Tibial artery (tissue), 4 donors: ENCODE measurements at regions not wholly inside any gene's neighbourhood (a gene's known extent, or its start where the extent isn't known, plus 50 kb on each side); places are given as distances from the start of the nearest gene placed in this dataset.

Source experiments
- DNase-seq, 2 donors: peaks; one replicate each; pipeline ENCODE4 v3.0.0-alpha.2; 2019
- H3K27ac ChIP-seq, 2 donors: fragments of 200-600 bp; sonication (generic) in 1 of 2; 1 replicate in 1 of 2; 2 replicates in 1 of 2; pipeline ENCODE4 v1.5.1; 2018 to 2019; ENCODE audit warnings: mild to moderate bottlenecking in 1 of 2
- H3K27me3 ChIP-seq, 2 donors: fragments of 200-600 bp; sonication (generic) in 1 of 2; one replicate each; pipeline versions ENCODE4 v1.5.1 to v1.6.0; 2016 to 2019
- H3K36me3 ChIP-seq, 3 donors: fragments of 200-600 bp; sonication (generic) in 2 of 3; one replicate each; pipeline ENCODE4 v1.5.1; 2016 to 2019; ENCODE audit warnings: mild to moderate bottlenecking in 2 of 3
- H3K4me1 ChIP-seq, 4 donors: fragments of 200-600 bp; sonication (generic) in 2 of 4; 1 replicate in 3 of 4; 2 replicates in 1 of 4; pipeline ENCODE4 v1.5.1; 2016 to 2019
- H3K4me3 ChIP-seq, 2 donors: fragments of 200-600 bp; sonication (generic) in 1 of 2; 1 replicate in 1 of 2; 2 replicates in 1 of 2; pipeline ENCODE4 v1.5.1; 2018 to 2019; ENCODE audit warnings: mild to moderate bottlenecking in 2 of 2
- H3K9me3 ChIP-seq, 3 donors: fragments of 200-600 bp; sonication (generic) in 1 of 3; one replicate each; pipeline ENCODE4 v1.5.1; 2016 to 2019
- CTCF ChIP-seq, 2 experiments: fragments of 200-600 bp in 1 of 2; fragments of 450-650 bp in 1 of 2; IDR thresholded peaks; one replicate each; pipeline ENCODE4 v1.5.1; 2017 to 2019; ENCODE audit warnings: antibody characterized with exemption in 2 of 2, mild to moderate bottlenecking in 1 of 2, moderate library complexity in 1 of 2
- intact Hi-C: fragments of 100-400 bp; cut with DNase I; formaldehyde crosslinking; loops from one replicate; pipeline ENCODE4 v1.15.0; 2023; ENCODE audit warnings: low total_unique reads

- intact Hi-C loops: no loop called here
- Histone ChIP-seq H3K36me3 (no peaks in the 10 kb centered on the region), H3K27me3 (no peaks in the 10 kb centered on the region), H3K27ac (no peak overlapping the region), H3K9me3 (no peaks in the 10 kb centered on the region), H3K4me1 (peaks cover 0 to 3% (median 0%) of the 10 kb centered on the region in 4 donors), H3K4me3 (no peak overlapping the region)
- TF ChIP-seq CTCF (IDR thresholded peaks at IDR 0.05): no peak
- no peak for DNase-seq
Observed at GRCh38 chr5:120098902-120099535, 365.1 kb upstream of the PRR16 start.

GRCh38 chr5:120101771-120102170 is 362.3 kb upstream of the PRR16 start:
- DNase-seq: no peak
- TF ChIP-seq CTCF (IDR thresholded peaks at IDR 0.05): no peak
- H3K27ac ChIP-seq: no peak overlapping the region
- H3K4me1 ChIP-seq: no peaks in the 10 kb centered on the region
- H3K9me3 ChIP-seq: no peaks in the 10 kb centered on the region
- no peak overlapping the region for H3K4me3 ChIP-seq
- intact Hi-C loops: no loop called here
- H3K27me3 ChIP-seq: no peaks in the 10 kb centered on the region
- H3K36me3 ChIP-seq: no peaks in the 10 kb centered on the region

GRCh38 chr5:120103495-120103894 is 360.6 kb upstream of the PRR16 start:
- H3K4me1 ChIP-seq: no peaks in the 10 kb centered on the region
- H3K36me3 ChIP-seq: no peaks in the 10 kb centered on the region
- H3K9me3 ChIP-seq: no peaks in the 10 kb centered on the region
- H3K27ac ChIP-seq: no peak overlapping the region
- H3K4me3 ChIP-seq: no peak overlapping the region
- H3K27me3 ChIP-seq: no peaks in the 10 kb centered on the region
- intact Hi-C loops: no loop called here
- TF ChIP-seq CTCF (IDR thresholded peaks at IDR 0.05): no peak
- no peak for DNase-seq

DNA sequence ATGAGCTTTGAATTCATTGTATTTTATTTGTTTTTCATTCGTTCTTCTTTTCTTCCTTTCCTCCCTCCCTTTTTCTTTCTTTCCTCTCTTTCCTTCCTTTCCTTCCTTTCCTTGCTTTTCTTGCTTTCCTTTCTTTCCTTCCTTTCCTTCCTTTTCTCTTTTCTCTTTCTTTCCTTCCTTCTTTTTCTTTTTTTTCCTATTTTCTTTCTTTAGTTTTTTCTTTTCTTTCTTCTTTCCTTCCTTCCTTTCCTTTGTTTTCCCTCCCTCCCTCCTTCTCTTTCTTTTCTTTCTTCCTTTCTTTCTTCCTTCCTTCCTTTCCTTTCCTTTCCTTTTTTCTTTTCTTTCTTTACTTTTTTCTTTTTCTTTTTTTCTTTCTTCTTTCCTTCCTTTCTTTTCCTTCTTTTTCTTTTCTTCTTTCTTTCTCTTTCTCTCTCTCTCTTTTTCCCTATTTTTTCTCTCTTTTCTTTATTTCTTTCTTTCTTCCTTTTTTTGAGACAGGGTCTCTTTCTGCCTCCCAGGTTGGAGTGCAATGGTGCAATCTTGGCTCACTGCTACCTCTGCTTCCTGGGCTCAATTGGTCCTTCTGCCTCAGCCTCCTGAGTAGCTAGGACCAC is 357.1 kb upstream of the PRR16 start:
- H3K4me1 ChIP-seq: no peaks in the 10 kb centered on the region
- intact Hi-C loops: no loop called here
- H3K4me3 ChIP-seq: no peak overlapping the region
- H3K36me3 ChIP-seq: no peaks in the 10 kb centered on the region
- no peak for DNase-seq
- no peaks in the 10 kb centered on the region for H3K27me3 ChIP-seq
- H3K27ac ChIP-seq: no peak overlapping the region
- TF ChIP-seq CTCF (IDR thresholded peaks at IDR 0.05): no peak
- no peaks in the 10 kb centered on the region for H3K9me3 ChIP-seq

- no peaks in the 10 kb centered on the region for H3K36me3 ChIP-seq
- TF ChIP-seq CTCF (IDR thresholded peaks at IDR 0.05): no peak
- no peaks in the 10 kb centered on the region for H3K27me3 ChIP-seq
- intact Hi-C loops: no loop called here
- no peaks in the 10 kb centered on the region for H3K4me1 ChIP-seq
- DNase-seq: no peak
- H3K4me3 ChIP-seq: no peak overlapping the region
- H3K27ac ChIP-seq: no peak overlapping the region
- H3K9me3 ChIP-seq: no peaks in the 10 kb centered on the region
Observed at GRCh38 chr5:120108586-120109248, 355.4 kb upstream of the PRR16 start.
